Transverse colon (tissue), 3 donors: ENCODE measurements at regions not wholly inside any gene's neighbourhood (a gene's known extent, or its start where the extent isn't known, plus 50 kb on each side); places are given as distances from the start of the nearest gene placed in this dataset.

Experiments
- POLR2A ChIP-seq: fragments of 450-650 bp; IDR thresholded peaks from one replicate; pipeline ENCODE4 v1.6.1; 2016; ENCODE audit warnings: antibody characterized with exemption, mild to moderate bottlenecking, moderate library complexity
- TF ChIP-seq, protein P1 (sequence below), 5 experiments: fragments of 200-600 bp in 3 of 5; fragments of 450-650 bp in 2 of 5; sonication (generic) in 3 of 5; IDR thresholded peaks; 1 replicate in 2 of 5; 2 replicates in 3 of 5; pipeline ENCODE4 v1.5.1; 2016 to 2017; ENCODE audit warnings: antibody characterized with exemption in 5 of 5, inconsistent platforms in 3 of 5, mild to moderate bottlenecking in 2 of 5, moderate library complexity in 1 of 5

DNA sequence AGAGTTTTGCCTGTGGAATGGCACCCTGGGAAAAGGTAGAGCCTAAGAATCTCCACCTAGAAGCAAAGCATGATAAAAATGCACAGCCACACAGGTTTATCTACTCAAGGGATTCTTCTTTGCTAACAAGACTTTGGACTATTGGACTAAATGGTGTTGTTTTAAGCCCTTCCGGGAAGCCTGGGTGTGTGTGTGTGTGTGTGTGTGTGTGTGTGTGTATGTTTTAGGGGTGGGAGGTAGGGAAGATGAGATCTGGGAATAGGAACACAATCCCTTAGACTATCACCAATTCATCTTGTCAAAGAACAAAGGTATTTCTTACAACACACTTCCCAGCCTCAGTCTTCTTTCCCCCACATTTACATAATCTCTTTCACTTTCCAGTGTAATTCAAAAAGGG lies 327.5 kb upstream of the FGF16 start:
- no peak for TF ChIP-seq POLR2A
- TF ChIP-seq, protein P1, sequence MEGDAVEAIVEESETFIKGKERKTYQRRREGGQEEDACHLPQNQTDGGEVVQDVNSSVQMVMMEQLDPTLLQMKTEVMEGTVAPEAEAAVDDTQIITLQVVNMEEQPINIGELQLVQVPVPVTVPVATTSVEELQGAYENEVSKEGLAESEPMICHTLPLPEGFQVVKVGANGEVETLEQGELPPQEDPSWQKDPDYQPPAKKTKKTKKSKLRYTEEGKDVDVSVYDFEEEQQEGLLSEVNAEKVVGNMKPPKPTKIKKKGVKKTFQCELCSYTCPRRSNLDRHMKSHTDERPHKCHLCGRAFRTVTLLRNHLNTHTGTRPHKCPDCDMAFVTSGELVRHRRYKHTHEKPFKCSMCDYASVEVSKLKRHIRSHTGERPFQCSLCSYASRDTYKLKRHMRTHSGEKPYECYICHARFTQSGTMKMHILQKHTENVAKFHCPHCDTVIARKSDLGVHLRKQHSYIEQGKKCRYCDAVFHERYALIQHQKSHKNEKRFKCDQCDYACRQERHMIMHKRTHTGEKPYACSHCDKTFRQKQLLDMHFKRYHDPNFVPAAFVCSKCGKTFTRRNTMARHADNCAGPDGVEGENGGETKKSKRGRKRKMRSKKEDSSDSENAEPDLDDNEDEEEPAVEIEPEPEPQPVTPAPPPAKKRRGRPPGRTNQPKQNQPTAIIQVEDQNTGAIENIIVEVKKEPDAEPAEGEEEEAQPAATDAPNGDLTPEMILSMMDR (IDR thresholded peaks at IDR 0.05): no peak
